Aorta (tissue), 5 donors: ENCODE measurements at regions not wholly inside any gene's neighbourhood (a gene's known extent, or its start where the extent isn't known, plus 50 kb on each side); places are given as distances from the start of the nearest gene placed in this dataset.

ENCODE experiments used
- ATAC-seq: fragments of 200-7000 bp; cut with Tn5 transposase; one replicate; pipeline ENCODE4 v1.9.1; 2022; ENCODE audit warnings: moderate library complexity; ENCODE audit not compliant: low FRiP score
- DNase-seq, 2 donors: peaks; one replicate each; pipeline ENCODE4 v3.0.0-alpha.2; 2020
- H3K27ac ChIP-seq, 2 donors: one replicate each; pipeline ENCODE4 v1.5.1; 2013; ENCODE audit warnings: low read length in 2 of 2, mild to moderate bottlenecking in 2 of 2, moderate library complexity in 2 of 2, control low read depth in 1 of 2, inconsistent platforms in 1 of 2, low read depth in 1 of 2
- H3K27me3 ChIP-seq, 2 donors: one replicate each; pipeline ENCODE4 v1.6.1; 2013; ENCODE audit warnings: control low read depth in 1 of 2, low read length in 1 of 2, mild to moderate bottlenecking in 1 of 2, moderate library complexity in 1 of 2; ENCODE audit not compliant: insufficient read depth in 2 of 2, control insufficient read depth in 1 of 2
- H3K36me3 ChIP-seq, 2 donors: one replicate each; pipeline ENCODE4 v1.6.1; 2013; ENCODE audit warnings: control low read depth in 1 of 2, low read length in 1 of 2, mild to moderate bottlenecking in 1 of 2; ENCODE audit not compliant: insufficient read depth in 2 of 2, control insufficient read depth in 1 of 2
- H3K4me1 ChIP-seq, 2 donors: one replicate each; pipeline ENCODE4 v1.6.1; 2013; ENCODE audit warnings: low read length in 2 of 2, control low read depth in 1 of 2, mild to moderate bottlenecking in 1 of 2, moderate library complexity in 1 of 2; ENCODE audit not compliant: insufficient read depth in 2 of 2, control insufficient read depth in 1 of 2
- H3K4me3 ChIP-seq, 2 donors: one replicate each; pipeline ENCODE4 v1.5.1; 2013; ENCODE audit warnings: low read length in 2 of 2, control low read depth in 1 of 2, mild to moderate bottlenecking in 1 of 2
- H3K9me3 ChIP-seq: one replicate; pipeline ENCODE4 v1.6.1; 2013; ENCODE audit warnings: mild to moderate bottlenecking, low read length; ENCODE audit not compliant: control insufficient read depth
- WGBS, 2 donors: extraction: QIAGEN DNeasy Blood & Tissue Kit; methylation state at CpG; one replicate each; pipeline ENCODE4 v1.1.7; 2013; 5-methylcytosine and 5-hydroxymethylcytosine counted together
- intact Hi-C, 2 donors: fragments of 100-400 bp; cut with DNase I; formaldehyde crosslinking; loops; one replicate each; pipeline versions ENCODE4 v1.14.2 to v1.15.0; 2022
- donor health status: healthy with polysubstance abuse.
- donor health status: Bipolar disorder and iron deficiency.
- donor health status: DM: no; HTN: no; CAD: no.
- donor health status: DM: no; HTN: no; CAD: no.
- donor health status: DM: yes; HTN: yes; CAD: no.

- WGBS, 2 donors = 71 to 93% methylated on average over 3 of the region's 3 CpGs
- Histone ChIP-seq H3K27ac (no peak overlapping the region), H3K4me1 (no peaks in the 10 kb centered on the region), H3K4me3 (no peak overlapping the region), H3K27me3 (no peaks in the 10 kb centered on the region), H3K9me3 (peaks cover 3% of the 10 kb centered on the region), H3K36me3 (no peaks in the 10 kb centered on the region)
- ATAC-seq = no peak
- intact Hi-C loops = no loop called here
- DNase-seq = no peak
Measured at GRCh38 chr15:100809587-100809986, 70.0 kb upstream of the ALDH1A3 start.

DNA sequence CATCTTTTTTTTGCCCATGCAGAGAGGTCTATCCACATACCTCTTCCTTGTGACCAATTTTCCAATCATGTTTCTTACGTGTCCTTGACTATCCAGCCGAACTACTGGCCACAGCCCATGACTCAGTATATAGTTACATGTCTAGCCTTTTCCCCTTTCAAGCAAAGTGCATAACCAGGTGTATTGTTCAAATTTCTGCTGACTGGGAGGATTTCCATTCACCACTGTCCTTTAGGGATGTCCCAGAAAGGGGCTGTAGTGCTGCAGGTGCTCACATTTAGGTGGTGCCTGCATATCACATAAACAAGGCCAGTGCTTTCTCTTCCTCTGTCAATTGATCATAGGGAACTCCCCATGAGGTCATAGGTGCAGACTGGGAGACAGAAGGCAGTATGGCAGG is 69.4 kb upstream of the ALDH1A3 start:
- 92 to 93% methylated on average over 2 of the region's 2 CpGs for WGBS, 2 donors
- H3K4me1 ChIP-seq = no peaks in the 10 kb centered on the region
- intact Hi-C loops = no loop called here
- H3K9me3 ChIP-seq = peaks cover 5% of the 10 kb centered on the region
- DNase-seq = no peak
- no peaks in the 10 kb centered on the region for H3K27me3 ChIP-seq
- H3K36me3 ChIP-seq = no peaks in the 10 kb centered on the region
- ATAC-seq = no peak
- no peak overlapping the region for H3K4me3 ChIP-seq
- no peak overlapping the region for H3K27ac ChIP-seq

DNA sequence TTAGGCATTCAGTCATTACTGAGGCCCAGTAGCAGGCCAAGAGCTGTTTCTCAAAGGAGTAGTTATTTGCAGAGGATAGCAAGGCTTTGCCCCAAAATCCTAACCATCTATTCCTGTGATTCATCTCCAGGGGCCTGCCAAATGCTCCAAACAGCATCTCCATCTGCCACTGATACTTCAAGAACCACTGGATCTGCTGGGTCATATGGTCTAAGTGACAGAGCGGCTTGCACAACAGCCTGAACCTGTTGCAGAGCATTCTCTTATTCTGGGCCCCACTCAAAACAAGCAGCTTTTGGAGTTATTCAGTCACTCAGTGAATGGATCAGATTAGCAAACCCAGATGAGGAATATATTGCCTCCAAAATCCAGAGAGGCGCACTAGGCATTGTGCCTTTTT is 68.8 kb upstream of the ALDH1A3 start:
- peaks cover 6% of the 10 kb centered on the region for H3K9me3 ChIP-seq
- no peak overlapping the region for H3K4me3 ChIP-seq
- intact Hi-C loops = no loop called here
- no peak overlapping the region for H3K27ac ChIP-seq
- no peaks in the 10 kb centered on the region for H3K4me1 ChIP-seq
- no peaks in the 10 kb centered on the region for H3K27me3 ChIP-seq
- ATAC-seq (no peak), DNase-seq (no peak)
- WGBS, 2 donors = 94 to 98% methylated on average over 2 of the region's 2 CpGs
- no peaks in the 10 kb centered on the region for H3K36me3 ChIP-seq

GRCh38 chr15:100812802-100813201 is 66.8 kb upstream of the ALDH1A3 start:
- no peak overlapping the region for H3K4me3 ChIP-seq
- WGBS, 2 donors = 69 to 79% methylated on average over 2 of the region's 2 CpGs
- peaks cover 7% of the 10 kb centered on the region for H3K9me3 ChIP-seq
- DNase-seq (no peak), ATAC-seq (no peak)
- no peaks in the 10 kb centered on the region for H3K4me1 ChIP-seq
- no peaks in the 10 kb centered on the region for H3K36me3 ChIP-seq
- no peaks in the 10 kb centered on the region for H3K27me3 ChIP-seq
- intact Hi-C loops = no loop called here
- no peak overlapping the region for H3K27ac ChIP-seq

DNA sequence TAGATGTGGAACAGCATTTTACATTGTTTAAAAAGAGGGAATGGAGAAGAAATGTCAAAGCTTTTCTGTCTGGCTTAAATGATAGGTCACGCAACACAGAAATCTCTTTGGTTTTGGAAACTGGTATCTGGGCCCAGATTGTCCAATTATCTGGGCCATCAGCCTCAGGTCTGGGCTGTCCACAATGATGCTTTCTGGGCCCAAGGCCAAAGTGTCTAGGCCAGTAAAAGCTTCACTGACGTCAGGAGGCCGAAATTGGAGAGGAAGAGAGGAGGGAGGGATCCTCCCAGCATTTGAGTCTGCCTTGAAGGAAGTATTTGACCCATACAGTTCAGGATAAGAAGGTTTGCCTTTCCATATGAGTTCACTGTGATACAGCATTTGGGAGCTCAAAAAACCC is 60.7 kb upstream of the ALDH1A3 start:
- H3K27me3 ChIP-seq = no peaks in the 10 kb centered on the region
- intact Hi-C loops = no loop called here
- H3K36me3 ChIP-seq = no peaks in the 10 kb centered on the region
- WGBS, 2 donors = 41 to 44% methylated on average over 3 of the region's 3 CpGs
- H3K4me1 ChIP-seq = no peaks in the 10 kb centered on the region
- H3K9me3 ChIP-seq = peaks cover 9% of the 10 kb centered on the region
- ATAC-seq (no peak), DNase-seq (no peak)
- H3K4me3 ChIP-seq = no peak overlapping the region
- no peak overlapping the region for H3K27ac ChIP-seq

- no peaks in the 10 kb centered on the region for H3K27me3 ChIP-seq
- ATAC-seq = no peak
- no peak overlapping the region for H3K27ac ChIP-seq
- no peaks in the 10 kb centered on the region for H3K4me1 ChIP-seq
- peaks cover 6% of the 10 kb centered on the region for H3K9me3 ChIP-seq
- H3K36me3 ChIP-seq = no peaks in the 10 kb centered on the region
- intact Hi-C loops = no loop called here
- 58 to 72% methylated on average over 4 of the region's 4 CpGs for WGBS, 2 donors
- no peak for DNase-seq
- H3K4me3 ChIP-seq = no peak overlapping the region
Measured at GRCh38 chr15:100820528-100820927, 59.1 kb upstream of the ALDH1A3 start.

GRCh38 chr15:100821327-100821726 is 58.3 kb upstream of the ALDH1A3 start:
- no peaks in the 10 kb centered on the region for H3K36me3 ChIP-seq
- ATAC-seq (no peak), DNase-seq (no peak)
- no peak overlapping the region for H3K27ac ChIP-seq
- H3K4me1 ChIP-seq = no peaks in the 10 kb centered on the region
- intact Hi-C loops = no loop called here
- H3K4me3 ChIP-seq = no peak overlapping the region
- H3K9me3 ChIP-seq = peaks cover 5% of the 10 kb centered on the region
- H3K27me3 ChIP-seq = no peaks in the 10 kb centered on the region

- 63 to 65% methylated on average over 5 of the region's 5 CpGs for WGBS, 2 donors
- no peak overlapping the region for H3K27ac ChIP-seq
- intact Hi-C loops = no loop called here
- no peak for DNase-seq
- no peaks in the 10 kb centered on the region for H3K27me3 ChIP-seq
- peaks cover 3% of the 10 kb centered on the region for H3K9me3 ChIP-seq
- H3K4me1 ChIP-seq = no peaks in the 10 kb centered on the region
- ATAC-seq = no peak
- H3K36me3 ChIP-seq = no peaks in the 10 kb centered on the region
- no peak overlapping the region for H3K4me3 ChIP-seq
Measured at GRCh38 chr15:100824211-100824610, 55.4 kb upstream of the ALDH1A3 start.

DNA sequence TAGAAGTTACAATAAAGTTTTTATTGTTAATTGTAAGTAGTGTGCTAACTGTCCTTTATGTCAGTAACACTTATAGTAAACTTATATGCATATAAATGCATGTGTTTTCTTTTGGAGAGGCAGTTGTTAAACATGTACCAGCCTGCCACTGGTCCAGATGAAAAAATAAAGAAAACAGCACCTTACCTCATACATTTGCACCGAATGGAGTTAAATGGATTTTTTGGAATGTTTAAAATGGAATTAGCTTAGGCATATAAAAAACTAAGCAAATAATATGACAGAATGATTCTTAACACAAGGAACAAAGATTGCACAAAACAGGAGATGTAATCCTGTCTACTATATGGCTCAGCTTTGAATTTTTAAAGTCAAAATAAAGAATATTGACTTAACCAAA is 50.2 kb upstream of the ALDH1A3 start:
- intact Hi-C loops = no loop called here
- no peak for ATAC-seq
- Histone ChIP-seq H3K36me3 (no peaks in the 10 kb centered on the region), H3K4me1 (no peaks in the 10 kb centered on the region), H3K27ac (no peak overlapping the region), H3K27me3 (no peaks in the 10 kb centered on the region), H3K9me3 (no peaks in the 10 kb centered on the region), H3K4me3 (no peak overlapping the region)
- no peak for DNase-seq
- WGBS, 2 donors = 14% methylated on average over 1 of the region's 1 CpG
